IPS-20b (cell line): ENCODE measurements at regions not wholly inside any gene's neighbourhood (a gene's known extent, or its start where the extent isn't known, plus 50 kb on each side); places are given as distances from the start of the nearest gene placed in this dataset.

ENCODE experiments used
- H3K27ac ChIP-seq: one replicate; pipeline ENCODE4 v1.5.1; 2013; ENCODE audit warnings: low read length
- H3K27me3 ChIP-seq: 2 replicates; pipeline ENCODE4 v1.6.1; 2013; ENCODE audit warnings: mild to moderate bottlenecking, low read length, inconsistent platforms; ENCODE audit not compliant: insufficient read depth
- H3K36me3 ChIP-seq: 2 replicates; pipeline ENCODE4 v1.6.1; 2013; ENCODE audit warnings: low read depth, mild to moderate bottlenecking, inconsistent platforms, low read length, moderate library complexity; ENCODE audit not compliant: insufficient read depth
- H3K4me1 ChIP-seq: 2 replicates; pipeline ENCODE4 v1.6.1; 2013; ENCODE audit warnings: mild to moderate bottlenecking, control low read depth, inconsistent platforms, low read length, moderate library complexity; ENCODE audit not compliant: insufficient read depth
- H3K4me3 ChIP-seq: 2 replicates; pipeline ENCODE4 v1.5.1; 2013; ENCODE audit warnings: mild to moderate bottlenecking, low read length, inconsistent platforms
- H3K9ac ChIP-seq: 2 replicates; pipeline ENCODE4 v1.6.1; 2013; ENCODE audit warnings: low read depth, mild to moderate bottlenecking, inconsistent platforms, low read length, moderate library complexity
- H3K9me3 ChIP-seq: 2 replicates; pipeline ENCODE4 v1.6.1; 2013; ENCODE audit warnings: mild to moderate bottlenecking, low read depth, low read length, inconsistent platforms; ENCODE audit not compliant: insufficient read depth

- Histone ChIP-seq H3K36me3 (no peaks in the 10 kb centered on the region), H3K9me3 (no peaks in the 10 kb centered on the region), H3K4me3 (no peak overlapping the region), H3K27ac (no peak overlapping the region), H3K4me1 (no peaks in the 10 kb centered on the region; the same call in 1 of the 2 replicates), H3K9ac (no peak overlapping the region), H3K27me3 (no peaks in the 10 kb centered on the region)
Observed at GRCh38 chr2:60400462-60401246, 152.8 kb downstream of the BCL11A start.

- Histone ChIP-seq H3K9me3 (no peaks in the 10 kb centered on the region), H3K9ac (no peak overlapping the region), H3K27ac (no peak overlapping the region), H3K4me3 (no peak overlapping the region), H3K36me3 (no peaks in the 10 kb centered on the region), H3K4me1 (peaks cover 3% of the 10 kb centered on the region; the same call in 1 of the 2 replicates), H3K27me3 (no peaks in the 10 kb centered on the region)
Observed at GRCh38 chr2:60394463-60394862, 159.0 kb downstream of the BCL11A start.

GRCh38 chr2:60391649-60392375 is 161.6 kb downstream of the BCL11A start:
- Histone ChIP-seq H3K27me3 (no peaks in the 10 kb centered on the region; the same call in 1 of the 2 replicates), H3K27ac (no peak overlapping the region), H3K36me3 (no peaks in the 10 kb centered on the region), H3K9me3 (no peaks in the 10 kb centered on the region), H3K4me1 (peaks cover 3% of the 10 kb centered on the region; the same call in 1 of the 2 replicates), H3K9ac (no peak overlapping the region), H3K4me3 (no peak overlapping the region)

- no peak overlapping the region for H3K4me3 ChIP-seq
- H3K27me3 ChIP-seq: no peaks in the 10 kb centered on the region; the same call in 1 of the 2 replicates
- H3K36me3 ChIP-seq: no peaks in the 10 kb centered on the region
- no peak overlapping the region for H3K9ac ChIP-seq
- H3K4me1 ChIP-seq: peaks cover 3% of the 10 kb centered on the region; the same call in 1 of the 2 replicates
- H3K27ac ChIP-seq: no peak overlapping the region
- no peaks in the 10 kb centered on the region for H3K9me3 ChIP-seq
Observed at GRCh38 chr2:60391230-60391629, 162.2 kb downstream of the BCL11A start.

- no peak overlapping the region for H3K9ac ChIP-seq
- no peaks in the 10 kb centered on the region for H3K36me3 ChIP-seq
- H3K27ac ChIP-seq: no peak overlapping the region
- no peak overlapping the region for H3K4me3 ChIP-seq
- H3K27me3 ChIP-seq: no peaks in the 10 kb centered on the region; the same call in 1 of the 2 replicates
- H3K9me3 ChIP-seq: no peaks in the 10 kb centered on the region
- peaks cover 4% of the 10 kb centered on the region; the same call in 1 of the 2 replicates for H3K4me1 ChIP-seq
Observed at GRCh38 chr2:60386436-60386835, 167.0 kb downstream of the BCL11A start.

- H3K9me3 ChIP-seq: no peaks in the 10 kb centered on the region
- no peaks in the 10 kb centered on the region; the same call in 1 of the 2 replicates for H3K27me3 ChIP-seq
- H3K36me3 ChIP-seq: no peaks in the 10 kb centered on the region
- H3K4me1 ChIP-seq: peaks cover 4% of the 10 kb centered on the region; the same call in 1 of the 2 replicates
- no peak overlapping the region for H3K4me3 ChIP-seq
- H3K27ac ChIP-seq: no peak overlapping the region
- no peak overlapping the region for H3K9ac ChIP-seq
Observed at GRCh38 chr2:60385648-60386047, 167.8 kb downstream of the BCL11A start.

GRCh38 chr2:60383401-60384143 is 169.9 kb downstream of the BCL11A start:
- Histone ChIP-seq H3K9ac (no peak overlapping the region), H3K27ac (no peak overlapping the region), H3K4me1 (peaks cover 4% of the 10 kb centered on the region; the same call in 1 of the 2 replicates), H3K9me3 (no peaks in the 10 kb centered on the region), H3K36me3 (no peaks in the 10 kb centered on the region), H3K4me3 (no peak overlapping the region), H3K27me3 (no peaks in the 10 kb centered on the region; the same call in 1 of the 2 replicates)

GRCh38 chr2:60380411-60380810 is 173.0 kb downstream of the BCL11A start:
- H3K27ac ChIP-seq: no peak overlapping the region
- no peaks in the 10 kb centered on the region for H3K9me3 ChIP-seq
- H3K36me3 ChIP-seq: no peaks in the 10 kb centered on the region
- H3K27me3 ChIP-seq: no peaks in the 10 kb centered on the region
- no peak overlapping the region for H3K4me3 ChIP-seq
- no peak overlapping the region for H3K9ac ChIP-seq
- H3K4me1 ChIP-seq: peaks cover 8% of the 10 kb centered on the region

GRCh38 chr2:60379684-60380083 is 173.8 kb downstream of the BCL11A start:
- no peak overlapping the region for H3K4me3 ChIP-seq
- H3K27ac ChIP-seq: no peak overlapping the region
- no peaks in the 10 kb centered on the region for H3K9me3 ChIP-seq
- H3K9ac ChIP-seq: no peak overlapping the region
- H3K27me3 ChIP-seq: no peaks in the 10 kb centered on the region
- H3K4me1 ChIP-seq: peaks cover 13% of the 10 kb centered on the region
- no peaks in the 10 kb centered on the region for H3K36me3 ChIP-seq

GRCh38 chr2:60379216-60379615 is 174.2 kb downstream of the BCL11A start:
- no peaks in the 10 kb centered on the region for H3K27me3 ChIP-seq
- H3K27ac ChIP-seq: no peak overlapping the region
- no peak overlapping the region for H3K9ac ChIP-seq
- H3K4me3 ChIP-seq: no peak overlapping the region
- H3K9me3 ChIP-seq: no peaks in the 10 kb centered on the region
- H3K4me1 ChIP-seq: peaks cover 13% of the 10 kb centered on the region
- H3K36me3 ChIP-seq: no peaks in the 10 kb centered on the region

- Histone ChIP-seq H3K9ac (no peak overlapping the region), H3K4me3 (no peak overlapping the region), H3K9me3 (no peaks in the 10 kb centered on the region), H3K4me1 (peaks cover 8% of the 10 kb centered on the region), H3K36me3 (no peaks in the 10 kb centered on the region), H3K27ac (no peak overlapping the region), H3K27me3 (no peaks in the 10 kb centered on the region)
Observed at GRCh38 chr2:60377825-60378224, 175.6 kb downstream of the BCL11A start.
